WI38 (cell line): ENCODE measurements at regions not wholly inside any gene's neighbourhood (a gene's known extent, or its start where the extent isn't known, plus 50 kb on each side); places are given as distances from the start of the nearest gene placed in this dataset.

Experiments
- H3K4me3 ChIP-seq: 2 replicates; pipeline ENCODE4 v1.5.1; 2011; ENCODE audit warnings: low read depth, mild to moderate bottlenecking, control low read depth, low read length
- CTCF ChIP-seq: IDR thresholded peaks from 2 replicates; pipeline ENCODE4 v1.5.1; 2012; ENCODE audit warnings: low read depth, mild to moderate bottlenecking, control low read depth, low read length

DNA sequence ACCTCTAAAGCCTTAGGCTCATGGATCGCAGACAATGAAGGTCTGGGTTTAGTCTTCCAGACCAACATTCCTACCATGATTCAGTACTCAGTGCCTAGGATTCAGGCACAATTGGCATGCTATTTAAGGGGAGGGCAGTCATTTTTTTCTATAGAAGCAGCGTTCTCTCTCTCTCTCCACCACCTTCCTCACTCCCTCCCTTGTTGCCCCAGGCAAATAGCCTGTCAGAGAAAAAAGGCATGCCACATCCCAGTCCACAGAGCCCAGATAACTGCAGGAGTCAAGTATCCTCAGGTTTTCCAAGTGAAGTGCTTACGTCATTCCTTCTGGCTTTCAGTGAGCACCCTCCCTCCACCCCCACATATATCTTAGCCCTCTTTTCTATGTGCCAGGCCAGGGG, 533.0 kb downstream of the BCOR start:
- H3K4me3 ChIP-seq, result no peak overlapping the region

DNA sequence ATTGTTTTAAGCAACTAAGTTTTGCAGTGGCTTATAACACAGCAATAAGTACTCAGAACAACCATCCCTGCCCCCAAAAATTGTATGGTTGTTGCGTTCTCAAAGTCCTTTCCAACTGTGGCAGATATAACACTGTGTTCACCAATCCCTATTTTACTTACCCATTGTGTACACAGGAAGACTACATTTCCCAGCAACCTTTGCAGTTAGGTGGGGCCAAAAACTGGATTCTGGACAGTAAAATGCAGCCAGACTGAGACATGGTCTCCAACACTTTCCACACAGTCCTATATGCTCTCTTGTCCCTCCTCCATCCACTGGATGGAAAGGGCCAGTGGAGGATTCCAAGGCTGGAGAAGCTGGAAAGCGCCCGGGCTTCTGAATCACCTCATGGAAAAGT, 523.6 kb downstream of the BCOR start:
- no peak overlapping the region for H3K4me3 ChIP-seq
- TF ChIP-seq CTCF, result no peak

More for the DNA sequence above, 533.0 kb downstream of the BCOR start:
- no peak for TF ChIP-seq CTCF

GRCh38 chrX:39576041-39576872, 521.5 kb downstream of the BCOR start:
- TF ChIP-seq CTCF, result no peak

DNA sequence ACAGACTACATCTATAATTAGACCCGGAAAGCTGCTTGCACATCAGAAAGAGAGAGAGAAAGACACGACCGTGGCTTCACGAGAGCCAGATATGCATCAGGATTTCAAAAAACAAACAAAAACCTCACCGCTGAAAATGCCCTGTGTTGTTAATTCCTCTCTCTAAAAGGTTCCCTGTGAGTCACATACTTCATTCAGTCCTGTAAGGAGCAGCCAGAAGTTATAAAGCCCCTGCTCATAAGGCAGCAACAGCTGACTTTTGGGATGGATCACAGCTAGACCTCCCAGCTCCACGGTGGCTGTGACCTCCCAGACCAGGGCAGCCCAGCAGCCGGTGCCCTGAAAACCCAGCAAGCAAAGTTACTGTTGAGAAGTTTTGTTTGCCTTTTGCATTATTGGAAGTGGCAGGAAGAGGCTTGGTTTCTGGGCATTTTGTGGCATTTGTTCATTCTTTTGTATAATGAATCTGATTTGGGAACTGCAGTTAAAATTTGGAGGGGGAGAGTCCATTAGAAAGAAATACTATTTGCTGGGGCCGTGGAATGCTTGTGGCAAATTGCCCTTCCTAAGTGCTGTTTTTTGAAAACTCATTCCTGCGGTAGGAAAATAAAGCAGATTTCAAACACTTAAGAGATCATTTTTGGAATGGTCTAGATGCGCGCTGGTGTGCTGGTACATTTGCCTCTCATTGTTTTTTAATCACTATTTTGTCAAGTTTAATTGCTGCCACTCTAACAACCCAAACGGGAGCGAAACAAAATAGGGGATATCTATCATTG, 520.4 kb downstream of the BCOR start:
- H3K4me3 ChIP-seq, result no peak overlapping the region
- TF ChIP-seq CTCF, result no peak

More at GRCh38 chrX:39576041-39576872, 521.5 kb downstream of the BCOR start:
- no peak overlapping the region for H3K4me3 ChIP-seq

DNA sequence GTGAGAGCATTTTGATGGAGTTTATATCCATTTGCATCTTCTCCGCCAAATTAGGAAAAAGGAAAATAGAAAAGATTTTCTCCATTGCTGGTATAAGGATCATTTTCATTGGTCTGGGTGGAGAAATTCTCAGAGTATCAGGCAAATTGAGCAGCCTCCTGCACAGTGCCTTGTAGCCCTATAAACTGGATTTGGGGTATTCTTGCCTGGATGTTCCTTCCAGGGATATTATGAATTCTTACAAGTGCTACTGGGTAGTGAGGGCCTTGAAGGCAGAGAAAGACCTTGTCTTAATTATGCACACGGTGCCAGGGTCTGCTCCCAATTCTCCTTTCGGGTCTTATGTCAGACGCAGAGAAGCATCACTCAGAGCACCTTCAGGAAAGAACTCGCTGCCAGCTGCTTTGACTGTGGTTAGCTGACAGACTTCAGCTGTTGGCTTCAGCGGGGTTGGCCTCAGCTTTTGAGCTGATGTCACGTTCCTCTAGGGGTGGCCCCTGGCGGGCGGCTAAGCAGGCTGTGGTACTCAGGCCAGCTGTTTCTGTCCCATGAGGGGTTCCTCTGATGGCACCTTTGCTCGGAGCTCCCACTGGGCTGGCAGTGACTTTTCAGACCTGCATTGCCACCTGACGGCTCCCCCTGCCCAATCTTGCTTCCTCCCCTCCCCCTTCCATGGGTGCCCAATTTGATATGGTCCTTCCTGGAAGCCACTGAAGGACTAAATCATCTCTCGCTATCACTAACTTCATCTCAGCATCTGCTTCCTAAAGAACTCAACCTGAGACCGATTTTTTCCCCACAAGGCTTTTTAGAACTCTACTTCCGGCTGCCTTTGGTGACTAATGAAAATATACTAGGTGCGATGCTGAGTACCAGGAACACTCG, 519.5 kb downstream of the BCOR start:
- no peak for TF ChIP-seq CTCF
- no peak overlapping the region for H3K4me3 ChIP-seq

GRCh38 chrX:39580043-39580442, 517.7 kb downstream of the BCOR start:
- TF ChIP-seq CTCF, result no peak
- no peak overlapping the region for H3K4me3 ChIP-seq
